A549 (cell line): ENCODE measurements at regions not wholly inside any gene's neighbourhood (a gene's known extent, or its start where the extent isn't known, plus 50 kb on each side); places are given as distances from the start of the nearest gene placed in this dataset.

ENCODE experiments used
- ATAC-seq, 2 experiments: fragments of 200-7000 bp in 1 of 2; fragments of >200 bp in 1 of 2; cut with Nextera tagmentation in 1 of 2; cut with Tn5 transposase in 1 of 2; 3 replicates each; pipeline versions ENCODE4 v1.8.0 to v1.9.1; 2018 to 2020; ENCODE audit warnings: mild to moderate bottlenecking in 1 of 2, moderate library complexity in 1 of 2
- CTCF ChIA-PET: fragments of 300-600 bp; sonication (Branson Sonifier 250); formaldehyde crosslinking; extraction: SDS; loops from one replicate; lab custom pipeline; 2021; ENCODE audit warnings: antibody characterized with exemption, inconsistent platforms; lab: Yijun Ruan, JAX
- POLR2A ChIA-PET: fragments of 350-600 bp; formaldehyde crosslinking; extraction: SDS; loops from one replicate; lab custom pipeline; 2021; ENCODE audit warnings: antibody characterized with exemption, inconsistent platforms; lab: Yijun Ruan, JAX
- DNase-seq, 2 experiments: peaks; one replicate each; pipeline versions ENCODE4 v3.0.0 to v3.0.0-alpha.2; 2011 to 2016; ENCODE audit warnings: low read depth in 1 of 2, low spot score in 1 of 2
- FAIRE-seq: peaks from 2 replicates; lab custom pipeline; 2011; peaks lifted over from hg19 to GRCh38; lab: Jason Lieb, UNC
- H3K27ac ChIP-seq, 2 experiments: fragments of >200 bp; sonication (Bioruptor Twin); formaldehyde crosslinking; 3 replicates each; pipeline ENCODE4 v1.5.1; 2016 to 2017
- H3K4me1 ChIP-seq: fragments of >200 bp; sonication (Bioruptor Twin); formaldehyde crosslinking; 3 replicates; pipeline ENCODE4 v1.6.1; 2016
- H3K4me2 ChIP-seq: fragments of >200 bp; sonication (Bioruptor Twin); formaldehyde crosslinking; 3 replicates; pipeline ENCODE4 v1.6.1; 2016
- H3K4me3 ChIP-seq: fragments of >200 bp; sonication (Bioruptor Twin); formaldehyde crosslinking; 3 replicates; pipeline ENCODE4 v1.5.1; 2016
- H3K9me3 ChIP-seq: fragments of >200 bp; sonication (Bioruptor Twin); formaldehyde crosslinking; 3 replicates; pipeline ENCODE4 v1.6.1; 2016
- CBX2 ChIP-seq: fragments of 200-600 bp; sonication (generic); IDR thresholded peaks from 2 replicates; pipeline ENCODE4 v1.6.1; 2016; ENCODE audit warnings: low read depth, mild to moderate bottlenecking, borderline replicate concordance
- CHD2 ChIP-seq: fragments of 150-350 bp; IDR thresholded peaks from 2 replicates; pipeline ENCODE4 v1.6.1; 2014; ENCODE audit warnings: low read length; ENCODE audit not compliant: partially characterized antibody
- CHD4 ChIP-seq: fragments of 200-600 bp; sonication (generic); IDR thresholded peaks from 2 replicates; pipeline ENCODE4 v1.6.1; 2016; ENCODE audit warnings: antibody characterized with exemption, mild to moderate bottlenecking, borderline replicate concordance
- E2F6 ChIP-seq: IDR thresholded peaks from 2 replicates; pipeline ENCODE4 v1.6.1; 2012; ENCODE audit warnings: low read depth, borderline replicate concordance
- EP300 ChIP-seq, 2 experiments: fragments of >200 bp; sonication (Bioruptor Twin); formaldehyde crosslinking; IDR thresholded peaks; 2 replicates in 1 of 2; 3 replicates in 1 of 2; pipeline ENCODE4 v1.6.1; 2016 to 2017
- FOXS1 ChIP-seq: fragments of 250-450 bp; sonication (Bioruptor Pico); IDR thresholded peaks from 2 replicates; pipeline ENCODE4 v1.5.0; 2020; ENCODE audit warnings: mild to moderate bottlenecking, moderate library complexity
- HDAC2 ChIP-seq: fragments of 200-600 bp; sonication (generic); IDR thresholded peaks from 2 replicates; pipeline ENCODE4 v1.6.1; 2016
- HES2 ChIP-seq: fragments of >200 bp; sonication (Bioruptor Twin); formaldehyde crosslinking; IDR thresholded peaks from 2 replicates; pipeline ENCODE4 v1.6.1; 2016
- HEYL ChIP-seq: fragments of 250-450 bp; sonication (Bioruptor Pico); IDR thresholded peaks from 2 replicates; pipeline ENCODE4 v1.8.0; 2021; ENCODE audit warnings: mild to moderate bottlenecking, moderate library complexity
- JUNB ChIP-seq: fragments of >200 bp; sonication (Bioruptor Twin); formaldehyde crosslinking; IDR thresholded peaks from 2 replicates; pipeline ENCODE4 v1.6.1; 2016
- MAFK ChIP-seq: fragments of 450-650 bp; IDR thresholded peaks from 2 replicates; pipeline ENCODE4 v1.6.1; 2014; ENCODE audit not compliant: partially characterized antibody
- NR3C1 ChIP-seq: fragments of >200 bp; sonication (Bioruptor Twin); formaldehyde crosslinking; IDR thresholded peaks from 3 replicates; pipeline ENCODE4 v1.6.1; 2017
- POLR2A ChIP-seq: IDR thresholded peaks from 2 replicates; pipeline ENCODE4 v1.6.1; 2012; ENCODE audit warnings: mild to moderate bottlenecking, low read length
- RAD21 ChIP-seq, 2 experiments: fragments of >200 bp in 1 of 2; sonication (Bioruptor Twin) in 1 of 2; formaldehyde crosslinking in 1 of 2; IDR thresholded peaks in 1 of 2; conservative IDR thresholded peaks in 1 of 2; 2 replicates in 1 of 2; 3 replicates in 1 of 2; pipeline ENCODE4 v1.6.1; 2012 to 2018; ENCODE audit warnings: inconsistent platforms in 1 of 2
- RCOR1 ChIP-seq: fragments of 150-350 bp; IDR thresholded peaks from 2 replicates; pipeline ENCODE4 v1.6.1; 2014; ENCODE audit warnings: antibody characterized with exemption, low read length, low read depth
- RFX5 ChIP-seq: fragments of 450-650 bp; IDR thresholded peaks from 2 replicates; pipeline ENCODE4 v1.7.1; 2014; ENCODE audit warnings: antibody characterized with exemption, mild to moderate bottlenecking, moderate library complexity
- SMC3 ChIP-seq: fragments of >200 bp; sonication (Bioruptor Twin); formaldehyde crosslinking; IDR thresholded peaks from 3 replicates; pipeline ENCODE4 v1.6.1; 2018; ENCODE audit warnings: inconsistent platforms
- SREBF2 ChIP-seq: fragments of 450-650 bp; IDR thresholded peaks from 2 replicates; pipeline ENCODE4 v1.6.1; 2014; ENCODE audit warnings: mild to moderate bottlenecking, moderate library complexity
- ZNF302 ChIP-seq: fragments of 250-450 bp; sonication (Bioruptor Pico); IDR thresholded peaks from 2 replicates; pipeline ENCODE4 v1.9.0; 2021; ENCODE audit warnings: inconsistent platforms, mild to moderate bottlenecking, moderate library complexity
- WGBS: methylation state at CpG from one replicate; pipeline ENCODE4 v1.1.6; 2017; ENCODE audit errors: missing lambda C conversion rate; 5-methylcytosine and 5-hydroxymethylcytosine counted together
- TF ChIP-seq, protein P1 (sequence below): fragments of 450-650 bp; IDR thresholded peaks from 2 replicates; pipeline ENCODE4 v1.6.1; 2014; ENCODE audit warnings: antibody characterized with exemption
- TF ChIP-seq, protein P2 (sequence below): fragments of >200 bp; sonication (Bioruptor Twin); formaldehyde crosslinking; IDR thresholded peaks from 3 replicates; pipeline ENCODE4 v1.6.1; 2016
- TF ChIP-seq, protein P3 (sequence below): fragments of 150-350 bp; IDR thresholded peaks from 2 replicates; pipeline ENCODE4 v1.6.1; 2014; ENCODE audit warnings: low read depth, mild to moderate bottlenecking, low read length
- TF ChIP-seq, protein P4 (sequence below): IDR thresholded peaks from 2 replicates; pipeline ENCODE4 v1.6.1; 2012
- TF ChIP-seq, protein P5 (sequence below): fragments of >200 bp; sonication (Bioruptor Twin); formaldehyde crosslinking; IDR thresholded peaks from 3 replicates; pipeline ENCODE4 v1.5.1; 2016
- TF ChIP-seq, protein P6 (sequence below): fragments of 200-600 bp; sonication (generic); IDR thresholded peaks from 2 replicates; pipeline ENCODE4 v1.6.1; 2016; ENCODE audit warnings: antibody characterized with exemption, mild to moderate bottlenecking, moderate library complexity

DNA sequence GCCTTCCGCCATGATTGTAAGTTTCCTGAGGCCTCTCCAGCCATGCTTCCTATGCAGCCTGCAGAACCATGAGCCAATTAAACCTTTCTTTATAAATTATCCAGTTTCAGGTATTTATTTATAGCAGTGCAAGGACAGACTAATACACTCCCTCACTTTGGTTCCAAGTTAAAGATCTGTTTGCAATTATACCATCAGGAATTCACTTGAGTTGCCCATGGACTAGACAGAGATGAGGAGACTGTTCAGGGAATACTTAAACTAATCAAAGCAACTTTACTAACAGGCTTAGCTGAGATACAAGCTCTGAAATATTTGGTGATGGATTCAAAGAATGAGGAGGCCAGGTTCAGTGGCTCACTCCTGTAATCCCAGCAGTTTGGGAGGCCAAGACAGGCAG lies 190.0 kb downstream of the MTCL1 start:
- H3K9me3 ChIP-seq: peaks cover 4% of the 10 kb centered on the region; the same call in 1 of the 3 replicates
- no peak for DNase-seq
- ATAC-seq: no peak
- 100% methylated on average over 1 of the region's 1 CpG for WGBS
- peak overlapping the region in 1 of 2 experiments; percentile 15; a peak in 2 of 6 replicates for H3K27ac ChIP-seq
- TF ChIP-seq MAFK (no peak), CHD4 (no peak), SREBF2 (no peak), ZNF302 (CRISPR knock-in tag) (no peak), HES2 (no peak), E2F6 (no peak), NR3C1 (no peak)
- TF ChIP-seq, protein P1, sequence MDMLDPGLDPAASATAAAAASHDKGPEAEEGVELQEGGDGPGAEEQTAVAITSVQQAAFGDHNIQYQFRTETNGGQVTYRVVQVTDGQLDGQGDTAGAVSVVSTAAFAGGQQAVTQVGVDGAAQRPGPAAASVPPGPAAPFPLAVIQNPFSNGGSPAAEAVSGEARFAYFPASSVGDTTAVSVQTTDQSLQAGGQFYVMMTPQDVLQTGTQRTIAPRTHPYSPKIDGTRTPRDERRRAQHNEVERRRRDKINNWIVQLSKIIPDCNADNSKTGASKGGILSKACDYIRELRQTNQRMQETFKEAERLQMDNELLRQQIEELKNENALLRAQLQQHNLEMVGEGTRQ: no peak
- TF ChIP-seq, protein P2, sequence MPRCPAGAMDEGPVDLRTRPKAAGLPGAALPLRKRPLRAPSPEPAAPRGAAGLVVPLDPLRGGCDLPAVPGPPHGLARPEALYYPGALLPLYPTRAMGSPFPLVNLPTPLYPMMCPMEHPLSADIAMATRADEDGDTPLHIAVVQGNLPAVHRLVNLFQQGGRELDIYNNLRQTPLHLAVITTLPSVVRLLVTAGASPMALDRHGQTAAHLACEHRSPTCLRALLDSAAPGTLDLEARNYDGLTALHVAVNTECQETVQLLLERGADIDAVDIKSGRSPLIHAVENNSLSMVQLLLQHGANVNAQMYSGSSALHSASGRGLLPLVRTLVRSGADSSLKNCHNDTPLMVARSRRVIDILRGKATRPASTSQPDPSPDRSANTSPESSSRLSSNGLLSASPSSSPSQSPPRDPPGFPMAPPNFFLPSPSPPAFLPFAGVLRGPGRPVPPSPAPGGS: no peak
- no peak overlapping the region for H3K4me3 ChIP-seq
- H3K4me2 ChIP-seq: no peak overlapping the region
- peaks cover 20% of the 10 kb centered on the region for H3K4me1 ChIP-seq
- ChIA-PET POLR2A (no interaction called here), CTCF (interaction anchor here (1.4 kb wide), 1 partner anchor 88 kb away, joined by 8 read pairs; no protein-coding TSS in a partner anchor)
- FAIRE-seq: no peak

GRCh38 chr18:8895987-8896619 lies 190.7 kb downstream of the MTCL1 start:
- Histone ChIP-seq H3K27ac (0 out of 6 replicates have a peak overlapping the region, but pooled peaks of 1 of the 2 experiments have one; percentile 24), H3K9me3 (peaks cover 4% of the 10 kb centered on the region; the same call in 1 of the 3 replicates), H3K4me3 (no peak overlapping the region), H3K4me2 (no peak overlapping the region), H3K4me1 (peaks cover 17% of the 10 kb centered on the region)
- FAIRE-seq: no peak
- DNase-seq: no peak
- WGBS: 59% methylated on average over 2 of the region's 2 CpGs
- ChIA-PET CTCF (interaction anchor here (0.6 to 1.4 kb wide), 2 partner anchors 78 to 87 kb away, joined by 3 to 8 read pairs; no protein-coding TSS in a partner anchor), POLR2A (no interaction called here)
- ATAC-seq: no peak
- no peak for TF ChIP-seq POLR2A
- no peak for TF ChIP-seq FOXS1 (CRISPR knock-in tag)
- TF ChIP-seq, protein P3, sequence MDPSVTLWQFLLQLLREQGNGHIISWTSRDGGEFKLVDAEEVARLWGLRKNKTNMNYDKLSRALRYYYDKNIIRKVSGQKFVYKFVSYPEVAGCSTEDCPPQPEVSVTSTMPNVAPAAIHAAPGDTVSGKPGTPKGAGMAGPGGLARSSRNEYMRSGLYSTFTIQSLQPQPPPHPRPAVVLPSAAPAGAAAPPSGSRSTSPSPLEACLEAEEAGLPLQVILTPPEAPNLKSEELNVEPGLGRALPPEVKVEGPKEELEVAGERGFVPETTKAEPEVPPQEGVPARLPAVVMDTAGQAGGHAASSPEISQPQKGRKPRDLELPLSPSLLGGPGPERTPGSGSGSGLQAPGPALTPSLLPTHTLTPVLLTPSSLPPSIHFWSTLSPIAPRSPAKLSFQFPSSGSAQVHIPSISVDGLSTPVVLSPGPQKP: no peak
- TF ChIP-seq CHD2: no peak
- TF ChIP-seq JUNB: no peak
- TF ChIP-seq, protein P4, sequence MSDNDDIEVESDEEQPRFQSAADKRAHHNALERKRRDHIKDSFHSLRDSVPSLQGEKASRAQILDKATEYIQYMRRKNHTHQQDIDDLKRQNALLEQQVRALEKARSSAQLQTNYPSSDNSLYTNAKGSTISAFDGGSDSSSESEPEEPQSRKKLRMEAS: no peak
- TF ChIP-seq HDAC2: no peak
- no peak for TF ChIP-seq EP300 (IDR thresholded peaks at IDR 0.05)
- TF ChIP-seq RFX5: no peak
- no peak for TF ChIP-seq RCOR1
- TF ChIP-seq RAD21 (conservative IDR thresholded peaks at IDR 0.05 in 1 of 2, IDR thresholded peaks at IDR 0.05 in 1 of 2): no peak
- TF ChIP-seq, protein P5, sequence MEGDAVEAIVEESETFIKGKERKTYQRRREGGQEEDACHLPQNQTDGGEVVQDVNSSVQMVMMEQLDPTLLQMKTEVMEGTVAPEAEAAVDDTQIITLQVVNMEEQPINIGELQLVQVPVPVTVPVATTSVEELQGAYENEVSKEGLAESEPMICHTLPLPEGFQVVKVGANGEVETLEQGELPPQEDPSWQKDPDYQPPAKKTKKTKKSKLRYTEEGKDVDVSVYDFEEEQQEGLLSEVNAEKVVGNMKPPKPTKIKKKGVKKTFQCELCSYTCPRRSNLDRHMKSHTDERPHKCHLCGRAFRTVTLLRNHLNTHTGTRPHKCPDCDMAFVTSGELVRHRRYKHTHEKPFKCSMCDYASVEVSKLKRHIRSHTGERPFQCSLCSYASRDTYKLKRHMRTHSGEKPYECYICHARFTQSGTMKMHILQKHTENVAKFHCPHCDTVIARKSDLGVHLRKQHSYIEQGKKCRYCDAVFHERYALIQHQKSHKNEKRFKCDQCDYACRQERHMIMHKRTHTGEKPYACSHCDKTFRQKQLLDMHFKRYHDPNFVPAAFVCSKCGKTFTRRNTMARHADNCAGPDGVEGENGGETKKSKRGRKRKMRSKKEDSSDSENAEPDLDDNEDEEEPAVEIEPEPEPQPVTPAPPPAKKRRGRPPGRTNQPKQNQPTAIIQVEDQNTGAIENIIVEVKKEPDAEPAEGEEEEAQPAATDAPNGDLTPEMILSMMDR: no peak
- TF ChIP-seq CHD4: no peak
- TF ChIP-seq E2F6: no peak
- TF ChIP-seq, protein P6, sequence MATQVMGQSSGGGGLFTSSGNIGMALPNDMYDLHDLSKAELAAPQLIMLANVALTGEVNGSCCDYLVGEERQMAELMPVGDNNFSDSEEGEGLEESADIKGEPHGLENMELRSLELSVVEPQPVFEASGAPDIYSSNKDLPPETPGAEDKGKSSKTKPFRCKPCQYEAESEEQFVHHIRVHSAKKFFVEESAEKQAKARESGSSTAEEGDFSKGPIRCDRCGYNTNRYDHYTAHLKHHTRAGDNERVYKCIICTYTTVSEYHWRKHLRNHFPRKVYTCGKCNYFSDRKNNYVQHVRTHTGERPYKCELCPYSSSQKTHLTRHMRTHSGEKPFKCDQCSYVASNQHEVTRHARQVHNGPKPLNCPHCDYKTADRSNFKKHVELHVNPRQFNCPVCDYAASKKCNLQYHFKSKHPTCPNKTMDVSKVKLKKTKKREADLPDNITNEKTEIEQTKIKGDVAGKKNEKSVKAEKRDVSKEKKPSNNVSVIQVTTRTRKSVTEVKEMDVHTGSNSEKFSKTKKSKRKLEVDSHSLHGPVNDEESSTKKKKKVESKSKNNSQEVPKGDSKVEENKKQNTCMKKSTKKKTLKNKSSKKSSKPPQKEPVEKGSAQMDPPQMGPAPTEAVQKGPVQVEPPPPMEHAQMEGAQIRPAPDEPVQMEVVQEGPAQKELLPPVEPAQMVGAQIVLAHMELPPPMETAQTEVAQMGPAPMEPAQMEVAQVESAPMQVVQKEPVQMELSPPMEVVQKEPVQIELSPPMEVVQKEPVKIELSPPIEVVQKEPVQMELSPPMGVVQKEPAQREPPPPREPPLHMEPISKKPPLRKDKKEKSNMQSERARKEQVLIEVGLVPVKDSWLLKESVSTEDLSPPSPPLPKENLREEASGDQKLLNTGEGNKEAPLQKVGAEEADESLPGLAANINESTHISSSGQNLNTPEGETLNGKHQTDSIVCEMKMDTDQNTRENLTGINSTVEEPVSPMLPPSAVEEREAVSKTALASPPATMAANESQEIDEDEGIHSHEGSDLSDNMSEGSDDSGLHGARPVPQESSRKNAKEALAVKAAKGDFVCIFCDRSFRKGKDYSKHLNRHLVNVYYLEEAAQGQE: no peak
- TF ChIP-seq CBX2: no peak
- TF ChIP-seq SMC3: no peak
- TF ChIP-seq HEYL (CRISPR knock-in tag): no peak
